ENCODE measurements at regions not wholly inside any gene's neighbourhood (a gene's known extent, or its start where the extent isn't known, plus 50 kb on each side); places are given as distances from the start of the nearest gene placed in this dataset.

- TF ChIP-seq POLR2A (IDR thresholded peaks at IDR 0.05; ENCODE audit: low read length) (no peak), GATA1 (IDR thresholded peaks at IDR 0.05; ENCODE audit: low read depth, low read length) (no peak)
Observed at GRCh38 chr10:43706166-43706565, 57.5 kb upstream of the ZNF32 start.
